Esophagus squamous epithelium (tissue), 5 donors: ENCODE measurements at regions not wholly inside any gene's neighbourhood (a gene's known extent, or its start where the extent isn't known, plus 50 kb on each side); places are given as distances from the start of the nearest gene placed in this dataset.

Experiments used
- DNase-seq: peaks from one replicate; lab custom pipeline; 2025; lab: John Stamatoyannopoulos, UW
- H3K27ac ChIP-seq, 4 donors: fragments of 200-600 bp; sonication (generic); one replicate each; pipeline ENCODE4 v1.5.1; 2016 to 2019; ENCODE audit warnings: mild to moderate bottlenecking in 1 of 4
- H3K27me3 ChIP-seq, 4 donors: fragments of 200-600 bp; sonication (generic); 1 replicate in 3 of 4; 2 replicates in 1 of 4; pipeline versions ENCODE4 v1.5.1 to v1.6.0; 2017 to 2021; ENCODE audit warnings: antibody characterized with exemption in 1 of 4
- H3K36me3 ChIP-seq, 3 donors: fragments of 200-600 bp; sonication (generic); one replicate each; pipeline ENCODE4 v1.5.1; 2016 to 2019
- H3K4me1 ChIP-seq, 3 donors: fragments of 200-600 bp; sonication (generic); one replicate each; pipeline ENCODE4 v1.5.1; 2017 to 2019
- H3K4me3 ChIP-seq, 4 donors: fragments of 200-600 bp; sonication (generic); 1 replicate in 3 of 4; 2 replicates in 1 of 4; pipeline ENCODE4 v1.5.1; 2016 to 2019; ENCODE audit warnings: mild to moderate bottlenecking in 2 of 4, moderate library complexity in 1 of 4
- H3K9me3 ChIP-seq, 3 donors: fragments of 200-600 bp; sonication (generic); one replicate each; pipeline ENCODE4 v1.5.1; 2016 to 2019
- CTCF ChIP-seq, 6 experiments: fragments of 450-650 bp in 4 of 6; fragments of 200-600 bp in 2 of 6; sonication (generic) in 2 of 6; IDR thresholded peaks; one replicate each; pipeline ENCODE4 v1.5.1; 2016 to 2019; ENCODE audit warnings: antibody characterized with exemption in 6 of 6, mild to moderate bottlenecking in 4 of 6, moderate library complexity in 4 of 6
- POLR2A ChIP-seq, 4 donors: fragments of 450-650 bp; IDR thresholded peaks; one replicate each; pipeline ENCODE4 v1.6.1; 2017; ENCODE audit warnings: antibody characterized with exemption in 4 of 4, mild to moderate bottlenecking in 4 of 4, moderate library complexity in 3 of 4
- WGBS, 2 donors: methylation state at CpG; one replicate each; pipeline ENCODE4 v1.1.5; 2018; 5-methylcytosine and 5-hydroxymethylcytosine counted together
- intact Hi-C: fragments of 100-400 bp; cut with DNase I; formaldehyde crosslinking; loops from one replicate; pipeline ENCODE4 v1.15.0; 2022
- donor health status: DM: yes; HTN: yes; CAD: no.

DNA sequence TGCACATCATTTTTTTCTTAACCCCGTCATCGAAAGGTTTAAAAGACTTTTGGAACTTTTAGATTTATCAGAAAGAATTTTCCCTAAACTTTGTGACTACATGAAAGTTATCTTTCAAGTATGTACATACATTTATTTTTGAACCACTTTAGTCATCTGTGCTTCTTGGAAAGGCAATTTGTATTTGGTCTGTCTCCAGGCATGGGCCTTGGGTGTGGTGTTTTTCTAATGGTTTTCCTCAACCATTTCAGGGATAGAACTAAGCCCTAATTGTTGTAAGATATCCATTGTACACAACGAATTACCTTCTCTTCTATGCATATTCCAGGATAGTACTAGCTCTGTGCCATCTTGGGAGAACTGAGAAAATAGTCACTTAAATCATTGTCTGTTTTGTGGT lies 191.5 kb upstream of the RPL34 start:
- H3K4me1 ChIP-seq: peaks cover 0 to 4% (median 0%) of the 10 kb centered on the region in 3 donors
- H3K9me3 ChIP-seq: no peaks in the 10 kb centered on the region
- DNase-seq: no peak
- intact Hi-C loops: no loop called here
- TF ChIP-seq CTCF (IDR thresholded peaks at IDR 0.05) (no peak), POLR2A (IDR thresholded peaks at IDR 0.05) (no peak)
- H3K4me3 ChIP-seq: no peak overlapping the region
- no peaks in the 10 kb centered on the region for H3K36me3 ChIP-seq
- no peaks in the 10 kb centered on the region for H3K27me3 ChIP-seq
- 76 to 78% methylated on average over 3 of the region's 3 CpGs for WGBS, 2 donors
- no peak overlapping the region for H3K27ac ChIP-seq

DNA sequence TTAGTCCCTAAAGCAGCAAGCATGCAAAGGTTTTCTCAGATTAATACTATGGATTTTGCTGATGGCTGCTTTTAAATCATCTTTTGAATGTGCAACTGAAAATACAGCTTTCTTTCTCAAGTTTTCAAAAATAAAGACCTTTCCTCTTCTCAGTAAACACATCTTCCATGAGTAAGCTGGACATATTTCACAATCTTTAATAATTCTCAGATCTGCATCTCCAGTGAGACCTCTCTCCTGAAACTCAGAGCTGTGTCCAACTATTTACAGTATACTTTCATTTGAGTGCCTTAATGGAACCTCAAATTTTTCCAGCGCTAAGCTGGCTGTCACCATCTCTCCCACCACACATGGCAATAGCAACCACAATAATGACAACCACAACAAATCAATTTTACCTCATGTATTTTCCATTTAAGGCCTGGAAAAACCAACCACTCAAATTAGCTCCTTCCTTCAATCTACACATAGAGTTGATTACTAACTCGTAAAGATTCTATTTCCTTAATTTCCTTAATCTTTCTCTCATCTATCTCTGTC lies 192.4 kb upstream of the RPL34 start:
- Histone ChIP-seq H3K36me3 (no peaks in the 10 kb centered on the region), H3K4me1 (no peaks in the 10 kb centered on the region), H3K4me3 (no peak overlapping the region), H3K27me3 (no peaks in the 10 kb centered on the region), H3K9me3 (no peaks in the 10 kb centered on the region), H3K27ac (no peak overlapping the region)
- DNase-seq: no peak
- WGBS, 2 donors: 81 to 86% methylated on average over 2 of the region's 2 CpGs
- no peak for TF ChIP-seq POLR2A (IDR thresholded peaks at IDR 0.05)
- TF ChIP-seq CTCF (IDR thresholded peaks at IDR 0.05): no peak
- intact Hi-C loops: no loop called here

DNA sequence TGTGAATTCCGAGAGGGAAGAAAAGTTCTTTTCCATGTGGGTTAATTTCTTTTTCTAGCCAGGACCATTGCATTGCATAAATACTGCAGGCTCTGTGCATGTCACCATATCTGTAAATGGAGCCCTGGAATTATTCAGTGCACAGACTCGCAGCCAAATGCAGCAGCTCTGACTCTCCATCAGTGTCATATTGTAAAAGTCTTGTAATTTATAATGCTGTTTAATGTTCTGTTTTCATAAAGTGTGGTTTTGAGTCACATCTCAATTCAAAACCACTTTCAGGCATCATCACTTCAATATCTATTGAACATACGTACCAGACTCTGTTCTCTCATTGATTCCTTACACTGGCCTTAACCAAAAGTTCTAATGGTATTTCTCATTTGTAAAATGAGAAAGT lies 193.9 kb upstream of the RPL34 start:
- intact Hi-C loops: no loop called here
- Histone ChIP-seq H3K4me3 (no peak overlapping the region), H3K27ac (no peak overlapping the region), H3K27me3 (no peaks in the 10 kb centered on the region), H3K9me3 (no peaks in the 10 kb centered on the region), H3K36me3 (no peaks in the 10 kb centered on the region), H3K4me1 (no peaks in the 10 kb centered on the region)
- TF ChIP-seq POLR2A (IDR thresholded peaks at IDR 0.05): no peak
- no peak for TF ChIP-seq CTCF (IDR thresholded peaks at IDR 0.05)
- DNase-seq: no peak
- WGBS, 2 donors: 71 to 89% methylated on average over 3 of the region's 3 CpGs

DNA sequence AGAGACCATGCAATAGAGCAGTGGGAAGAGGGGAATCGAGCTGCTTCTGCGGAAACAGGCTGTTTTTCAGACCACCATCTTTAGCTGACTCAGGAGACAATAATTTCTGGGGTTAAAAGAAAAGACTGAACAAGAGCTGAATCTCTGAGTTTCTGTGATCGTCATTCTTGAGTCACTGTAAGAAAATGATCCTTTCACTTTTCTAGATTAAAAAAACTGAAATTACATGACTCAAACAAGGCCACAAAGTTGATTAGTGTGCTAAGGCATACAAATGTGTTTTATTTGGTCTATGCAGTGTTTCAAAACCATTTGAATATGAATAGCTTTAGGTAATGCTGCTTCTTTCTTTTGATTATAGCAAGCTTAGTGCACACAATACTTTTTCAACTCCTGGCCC lies 194.4 kb upstream of the RPL34 start:
- H3K4me3 ChIP-seq: no peak overlapping the region
- intact Hi-C loops: no loop called here
- no peaks in the 10 kb centered on the region for H3K27me3 ChIP-seq
- H3K27ac ChIP-seq: no peak overlapping the region
- DNase-seq: no peak
- TF ChIP-seq CTCF (IDR thresholded peaks at IDR 0.05): no peak
- TF ChIP-seq POLR2A (IDR thresholded peaks at IDR 0.05): no peak
- H3K36me3 ChIP-seq: no peaks in the 10 kb centered on the region
- 70 to 76% methylated on average over 3 of the region's 3 CpGs for WGBS, 2 donors
- no peaks in the 10 kb centered on the region for H3K4me1 ChIP-seq
- H3K9me3 ChIP-seq: no peaks in the 10 kb centered on the region

DNA sequence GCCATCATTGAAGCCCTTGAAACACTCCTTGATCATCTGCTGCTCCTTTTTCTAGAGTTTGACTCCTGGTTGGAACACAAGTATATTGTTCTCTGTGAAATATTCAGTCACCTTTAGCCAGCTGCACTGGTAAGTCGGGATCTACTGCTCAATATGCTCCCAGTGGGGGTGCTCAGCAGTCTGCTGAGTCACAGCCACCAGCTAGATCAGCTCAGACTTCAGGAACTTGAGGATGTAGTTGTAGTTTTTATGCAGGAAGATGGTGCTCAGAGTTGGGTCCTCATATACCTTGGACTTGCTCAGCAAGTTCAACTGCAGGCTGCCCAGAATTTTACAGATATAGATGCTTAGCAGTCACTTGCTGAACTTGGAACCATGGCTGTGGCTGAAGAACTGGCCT lies 202.5 kb upstream of the RPL34 start:
- Histone ChIP-seq H3K4me1 (no peaks in the 10 kb centered on the region), H3K36me3 (no peaks in the 10 kb centered on the region), H3K4me3 (no peak overlapping the region), H3K27me3 (no peaks in the 10 kb centered on the region), H3K27ac (no peak overlapping the region), H3K9me3 (no peaks in the 10 kb centered on the region)
- WGBS, 2 donors: 73% methylated on average over 1 of the region's 1 CpG; no CpG with 5 or more reads in 1 of the 2 donors
- intact Hi-C loops: no loop called here
- no peak for DNase-seq
- TF ChIP-seq POLR2A (IDR thresholded peaks at IDR 0.05): no peak
- no peak for TF ChIP-seq CTCF (IDR thresholded peaks at IDR 0.05)
